ENCODE measurements at regions not wholly inside any gene's neighbourhood (a gene's known extent, or its start where the extent isn't known, plus 50 kb on each side); places are given as distances from the start of the nearest gene placed in this dataset.

- no peaks in the 10 kb centered on the region for H3F3A ChIP-seq (ENCODE audit: insufficient read depth, low read length, poor library complexity, severe bottlenecking)
- H3K4me3 ChIP-seq (ENCODE audit: low read length), result no peak overlapping the region
- no peaks in the 10 kb centered on the region for H3K9me2 ChIP-seq (ENCODE audit: insufficient read depth, low read length)
- no peak overlapping the region for H2AFZ ChIP-seq (ENCODE audit: low read depth, low read length)
- no peak overlapping the region for H3K27ac ChIP-seq (ENCODE audit: low read length)
- no peak overlapping the region for H3K4me2 ChIP-seq (ENCODE audit: low read length)
- TF ChIP-seq CTCF (IDR thresholded peaks at IDR 0.05; ENCODE audit: poor library complexity, severe bottlenecking), result no peak
- no peak for TF ChIP-seq SMC3 (conservative IDR thresholded peaks at IDR 0.05; ENCODE audit: poor library complexity)
- TF ChIP-seq MXI1 (conservative IDR thresholded peaks at IDR 0.05; ENCODE audit: poor library complexity, severe bottlenecking), result no peak
- TF ChIP-seq REST (IDR thresholded peaks at IDR 0.05; ENCODE audit: borderline replicate concordance), result no peak
- TF ChIP-seq RAD21 (conservative IDR thresholded peaks at IDR 0.05), result no peak
- no peak for TF ChIP-seq POLR2AphosphoS5 (IDR thresholded peaks at IDR 0.05)
- TF ChIP-seq TAF1 (IDR thresholded peaks at IDR 0.05; ENCODE audit: low read depth), result no peak
- no peak for TF ChIP-seq EZH2 (IDR thresholded peaks at IDR 0.05; ENCODE audit: borderline replicate concordance, insufficient read depth, low read length, poor library complexity, severe bottlenecking)
- TF ChIP-seq EP300 (conservative IDR thresholded peaks at IDR 0.05; ENCODE audit: poor library complexity, severe bottlenecking), result no peak
- H3K79me2 ChIP-seq (replicated peaks; ENCODE audit: insufficient read depth, low read length), result no peaks in the 10 kb centered on the region
- H3K9ac ChIP-seq (ENCODE audit: low read length), result no peak overlapping the region
- H3K27me3 ChIP-seq (ENCODE audit: insufficient read depth, low read depth, low read length), result no peaks in the 10 kb centered on the region
- H3K36me3 ChIP-seq (ENCODE audit: insufficient read depth, low read length), result no peaks in the 10 kb centered on the region
- H4K20me1 ChIP-seq (ENCODE audit: insufficient read depth), result no peaks in the 10 kb centered on the region
- no peaks in the 10 kb centered on the region for H3K9me3 ChIP-seq (ENCODE audit: low read length)
Measured at GRCh38 chr5:85910335-85910734, 707.4 kb upstream of the COX7C start.

GRCh38 chr5:85920984-85921383 is 696.8 kb upstream of the COX7C start:
- Histone ChIP-seq H4K20me1 (ENCODE audit: insufficient read depth) (no peaks in the 10 kb centered on the region), H3F3A (ENCODE audit: insufficient read depth, low read length, poor library complexity, severe bottlenecking) (no peaks in the 10 kb centered on the region), H3K4me2 (ENCODE audit: low read length) (no peak overlapping the region), H3K9me3 (ENCODE audit: low read length) (no peaks in the 10 kb centered on the region), H3K79me2 (replicated peaks; ENCODE audit: insufficient read depth, low read length) (no peaks in the 10 kb centered on the region), H3K27me3 (ENCODE audit: insufficient read depth, low read depth, low read length) (no peaks in the 10 kb centered on the region), H3K27ac (ENCODE audit: low read length) (no peak overlapping the region), H2AFZ (ENCODE audit: low read depth, low read length) (no peak overlapping the region), H3K4me3 (ENCODE audit: low read length) (no peak overlapping the region), H3K9me2 (ENCODE audit: insufficient read depth, low read length) (no peaks in the 10 kb centered on the region), H3K9ac (ENCODE audit: low read length) (no peak overlapping the region), H3K36me3 (ENCODE audit: insufficient read depth, low read length) (no peaks in the 10 kb centered on the region)
- no peak for TF ChIP-seq POLR2AphosphoS5 (IDR thresholded peaks at IDR 0.05)
- TF ChIP-seq EP300 (conservative IDR thresholded peaks at IDR 0.05; ENCODE audit: poor library complexity, severe bottlenecking), result no peak
- no peak for TF ChIP-seq TAF1 (IDR thresholded peaks at IDR 0.05; ENCODE audit: low read depth)
- TF ChIP-seq REST (IDR thresholded peaks at IDR 0.05; ENCODE audit: borderline replicate concordance), result no peak
- TF ChIP-seq EZH2 (IDR thresholded peaks at IDR 0.05; ENCODE audit: borderline replicate concordance, insufficient read depth, low read length, poor library complexity, severe bottlenecking), result no peak
- no peak for TF ChIP-seq RAD21 (conservative IDR thresholded peaks at IDR 0.05)
- no peak for TF ChIP-seq CTCF (IDR thresholded peaks at IDR 0.05; ENCODE audit: poor library complexity, severe bottlenecking)
- no peak for TF ChIP-seq SMC3 (conservative IDR thresholded peaks at IDR 0.05; ENCODE audit: poor library complexity)
- TF ChIP-seq MXI1 (conservative IDR thresholded peaks at IDR 0.05; ENCODE audit: poor library complexity, severe bottlenecking), result no peak

All from neural cell (in vitro differentiated cells).